Right cardiac atrium (tissue), 5 donors: ENCODE measurements at regions not wholly inside any gene's neighbourhood (a gene's known extent, or its start where the extent isn't known, plus 50 kb on each side); places are given as distances from the start of the nearest gene placed in this dataset.

Experiments used
- ATAC-seq, 2 donors: fragments of 200-7000 bp; cut with Tn5 transposase; one replicate each; pipeline versions ENCODE4 v1.8.0 to v1.9.1; 2020; ENCODE audit warnings: moderate library complexity in 2 of 2, mild to moderate bottlenecking in 1 of 2
- DNase-seq, 3 donors: peaks; one replicate each; pipeline ENCODE4 v3.0.0-alpha.2; 2020
- H3K27ac ChIP-seq: one replicate; pipeline ENCODE4 v1.5.1; 2013; ENCODE audit warnings: mild to moderate bottlenecking, low read length, control low read depth, moderate library complexity
- H3K27me3 ChIP-seq: one replicate; pipeline ENCODE4 v1.6.1; 2013; ENCODE audit not compliant: control insufficient read depth, insufficient read depth
- H3K4me1 ChIP-seq: one replicate; pipeline ENCODE4 v1.6.1; 2013; ENCODE audit warnings: low read length; ENCODE audit not compliant: control insufficient read depth, insufficient read depth
- H3K4me3 ChIP-seq: one replicate; pipeline ENCODE4 v1.5.1; 2013; ENCODE audit warnings: low read length, control low read depth
- H3K9me3 ChIP-seq: one replicate; pipeline ENCODE4 v1.6.1; 2013; ENCODE audit warnings: low read length; ENCODE audit not compliant: control insufficient read depth
- WGBS: extraction: QIAGEN DNeasy Blood & Tissue Kit; methylation state at CpG from one replicate; pipeline ENCODE4 v1.1.7; 2013; 5-methylcytosine and 5-hydroxymethylcytosine counted together
- intact Hi-C, 4 donors: fragments of 100-400 bp; cut with DNase I; formaldehyde crosslinking; loops; one replicate each; pipeline versions ENCODE4 v1.11.0 to v1.14.0; 2022 to 2023
- donor health status: healthy with polysubstance abuse.
- donor health status: DM: no; HTN: yes; CAD: no.
- donor health status: DM: no; HTN: no; CAD: no.
- donor health status: DM: no; HTN: yes; CAD: no; lungs with severe emphysema.
- donor health status: DM: yes; HTN: yes; CAD: no.

DNA sequence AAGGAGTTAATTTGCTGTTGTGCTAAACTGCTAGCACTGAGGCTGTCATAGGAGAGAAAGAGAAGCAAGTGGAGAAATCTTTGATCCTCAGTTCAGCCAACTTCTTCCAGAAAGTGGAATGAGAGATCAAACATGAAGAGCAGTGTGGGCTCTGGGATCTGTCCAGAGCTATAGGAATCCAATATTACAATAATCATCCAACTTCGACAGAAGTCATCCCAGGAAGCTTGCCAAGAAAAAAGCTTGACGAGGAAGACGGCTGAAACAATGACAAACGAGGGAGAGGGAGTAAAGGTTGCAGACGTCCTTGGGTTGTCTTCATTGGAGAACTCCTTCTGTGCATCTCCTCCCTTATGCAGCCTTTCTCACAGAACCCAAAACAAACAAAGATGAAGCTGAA, 496.2 kb downstream of the INSC start:
- H3K27me3 ChIP-seq, result no peaks in the 10 kb centered on the region
- 31% methylated on average over 5 of the region's 5 CpGs for WGBS
- H3K27ac ChIP-seq, result no peak overlapping the region
- no peaks in the 10 kb centered on the region for H3K9me3 ChIP-seq
- intact Hi-C loops, result no loop called here
- ATAC-seq (no peak), DNase-seq (no peak)
- no peak overlapping the region for H3K4me3 ChIP-seq
- no peaks in the 10 kb centered on the region for H3K4me1 ChIP-seq

DNA sequence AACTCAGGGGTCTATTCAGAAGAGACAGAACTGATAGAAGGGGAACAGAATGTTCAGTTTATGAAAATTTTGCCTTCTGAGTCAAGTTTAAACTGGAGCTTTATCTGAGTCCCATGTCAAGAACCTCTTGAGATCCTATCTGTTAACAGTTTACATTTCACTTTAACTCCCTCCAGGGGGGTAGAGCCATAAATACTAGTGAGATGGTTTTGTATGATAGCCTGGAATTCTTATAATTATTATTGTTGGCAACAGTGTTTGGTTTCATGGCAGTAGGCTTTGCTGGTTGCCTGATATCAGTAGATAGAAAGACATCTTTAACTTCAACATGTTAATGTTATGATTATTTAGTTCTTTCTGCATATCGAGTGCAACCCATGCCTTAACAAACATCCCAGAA, 498.5 kb downstream of the INSC start:
- Histone ChIP-seq H3K27ac (no peak overlapping the region), H3K4me3 (no peak overlapping the region), H3K9me3 (no peaks in the 10 kb centered on the region), H3K4me1 (no peaks in the 10 kb centered on the region), H3K27me3 (no peaks in the 10 kb centered on the region)
- no peak for DNase-seq
- 69% methylated on average over 1 of the region's 1 CpG for WGBS
- intact Hi-C loops, result no loop called here
- no peak for ATAC-seq

DNA sequence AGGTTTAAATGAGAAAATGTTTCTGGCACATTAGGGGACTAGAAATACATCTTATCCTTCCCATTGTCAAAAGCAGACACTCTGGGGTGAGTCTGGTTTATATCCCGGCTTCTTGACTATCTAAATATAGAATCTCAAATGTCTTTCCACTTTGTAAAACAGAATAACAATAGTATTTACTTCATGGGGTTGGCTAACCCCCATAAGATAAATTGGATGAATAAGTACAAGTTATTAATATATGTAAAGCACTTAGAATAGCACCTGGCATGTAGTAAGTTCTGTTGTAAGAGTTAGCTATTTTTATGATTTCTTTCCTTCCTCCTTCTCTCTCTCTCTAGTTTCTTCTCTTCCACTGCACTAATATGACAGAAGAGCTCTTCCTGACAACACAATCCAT, 499.1 kb downstream of the INSC start:
- H3K4me1 ChIP-seq, result no peaks in the 10 kb centered on the region
- no peaks in the 10 kb centered on the region for H3K27me3 ChIP-seq
- H3K9me3 ChIP-seq, result no peaks in the 10 kb centered on the region
- WGBS, result 45% methylated on average over 1 of the region's 1 CpG
- intact Hi-C loops, result no loop called here
- DNase-seq (no peak), ATAC-seq (no peak)
- no peak overlapping the region for H3K4me3 ChIP-seq
- no peak overlapping the region for H3K27ac ChIP-seq

DNA sequence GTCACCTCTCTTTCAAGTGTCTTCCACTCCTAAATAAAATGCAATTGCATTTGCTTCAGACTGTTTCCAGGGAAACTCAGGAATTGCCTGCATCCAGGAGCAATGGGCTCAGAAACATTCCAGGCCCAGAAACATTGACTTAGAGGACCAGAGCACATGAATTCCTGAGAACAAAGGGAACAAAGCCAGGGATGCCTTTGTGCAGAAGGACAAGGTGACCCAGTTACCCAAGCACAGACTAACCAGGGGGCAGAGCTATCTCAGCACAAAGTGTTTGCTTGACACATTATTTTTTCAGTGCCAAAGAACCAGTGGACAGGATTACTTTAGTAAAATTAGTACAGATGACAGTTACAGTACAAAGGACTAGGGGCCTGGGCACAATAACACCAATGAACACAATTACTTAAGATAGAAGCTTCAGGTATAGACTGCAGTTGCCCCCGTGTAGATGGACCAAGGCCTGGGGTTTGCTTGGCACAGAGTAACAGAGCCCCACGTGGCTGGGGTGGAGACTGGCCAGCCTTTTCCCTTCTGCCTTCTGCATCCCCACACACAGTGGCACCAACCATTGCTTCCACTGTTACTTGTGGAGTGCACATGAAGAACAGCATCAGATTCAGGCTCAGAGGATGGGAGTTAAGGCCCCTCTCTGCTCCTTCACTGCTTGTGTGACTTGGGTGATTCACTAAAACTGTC, 500.8 kb downstream of the INSC start:
- intact Hi-C loops, result no loop called here
- H3K4me1 ChIP-seq, result no peaks in the 10 kb centered on the region
- H3K9me3 ChIP-seq, result no peaks in the 10 kb centered on the region
- H3K4me3 ChIP-seq, result no peak overlapping the region
- WGBS, result 66% methylated on average over 2 of the region's 2 CpGs
- no peaks in the 10 kb centered on the region for H3K27me3 ChIP-seq
- DNase-seq (no peak), ATAC-seq (peak; percentile 80 to 88)
- H3K27ac ChIP-seq, result peak overlapping the region; percentile 70

DNA sequence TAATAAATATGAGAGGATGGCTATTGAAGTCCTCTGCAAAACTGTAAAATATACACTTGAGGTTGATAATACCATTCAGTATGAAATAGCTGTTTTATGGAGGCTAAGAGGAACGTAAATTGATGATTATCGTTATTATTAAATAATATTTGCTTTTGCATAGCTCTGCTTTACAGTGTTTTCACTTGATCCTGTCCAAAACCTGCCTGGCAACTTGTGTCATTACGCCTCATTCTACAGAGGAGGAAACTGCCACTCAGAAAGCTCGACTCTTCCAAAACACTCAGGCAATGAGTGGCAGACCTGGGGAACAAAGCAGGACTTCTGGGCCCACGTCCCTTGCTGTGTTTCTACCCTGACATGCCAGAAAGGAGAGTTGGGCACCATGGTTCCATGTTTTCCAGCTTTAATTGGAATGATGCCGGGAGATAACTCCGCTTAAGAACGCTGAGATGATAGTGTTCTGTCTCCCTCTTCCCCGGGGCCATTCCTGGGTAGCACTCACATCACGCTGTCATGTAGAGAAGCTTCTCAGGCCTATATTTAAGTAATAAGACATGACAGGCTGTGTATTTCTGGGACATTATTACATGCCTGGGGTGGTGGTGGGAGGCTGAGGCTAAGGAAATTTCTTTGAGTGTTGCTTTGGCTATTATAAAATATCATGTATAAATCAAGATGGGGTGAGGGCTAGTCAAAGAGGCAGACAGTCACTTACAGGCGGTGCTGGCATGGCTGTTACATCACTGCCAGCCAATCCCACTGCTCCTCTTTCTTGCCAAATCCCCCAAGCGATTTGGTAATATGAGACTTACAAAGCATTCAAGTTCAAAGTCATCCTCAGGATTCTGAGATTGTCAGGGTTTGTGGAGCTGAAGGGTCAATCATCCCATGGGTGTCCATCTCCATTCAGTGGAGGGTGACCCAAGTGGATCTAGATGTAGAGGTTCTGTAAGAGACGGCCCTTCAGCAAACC, 501.7 kb downstream of the INSC start:
- H3K9me3 ChIP-seq, result no peaks in the 10 kb centered on the region
- no peak overlapping the region for H3K27ac ChIP-seq
- H3K4me3 ChIP-seq, result no peak overlapping the region
- DNase-seq, result no peak
- H3K27me3 ChIP-seq, result no peaks in the 10 kb centered on the region
- intact Hi-C loops, result no loop called here
- no peak for ATAC-seq
- 93% methylated on average over 13 of the region's 13 CpGs for WGBS
- H3K4me1 ChIP-seq, result no peaks in the 10 kb centered on the region

DNA sequence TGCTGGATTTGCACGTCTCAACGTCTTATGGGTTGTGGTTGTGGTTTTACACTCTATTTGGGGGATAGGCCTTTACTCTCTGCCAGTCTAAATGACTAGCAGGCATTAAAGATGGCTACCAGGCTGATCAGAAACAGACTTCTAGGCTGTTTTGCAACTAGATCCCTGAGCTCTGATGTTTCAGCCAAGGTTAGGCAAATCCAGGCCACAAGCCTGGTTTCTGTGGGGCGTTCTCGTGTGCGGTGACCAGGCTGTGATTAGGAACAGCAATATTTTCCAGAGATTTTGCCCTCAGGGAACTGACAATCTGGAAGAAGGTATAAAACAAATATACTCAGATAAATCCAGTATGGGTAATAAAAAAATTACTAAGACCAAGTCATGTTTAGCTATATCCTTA, 502.4 kb downstream of the INSC start:
- intact Hi-C loops, result no loop called here
- H3K27ac ChIP-seq, result no peak overlapping the region
- 96% methylated on average over 5 of the region's 5 CpGs for WGBS
- H3K4me3 ChIP-seq, result no peak overlapping the region
- no peak for ATAC-seq
- no peaks in the 10 kb centered on the region for H3K4me1 ChIP-seq
- no peaks in the 10 kb centered on the region for H3K27me3 ChIP-seq
- DNase-seq, result no peak
- no peaks in the 10 kb centered on the region for H3K9me3 ChIP-seq

DNA sequence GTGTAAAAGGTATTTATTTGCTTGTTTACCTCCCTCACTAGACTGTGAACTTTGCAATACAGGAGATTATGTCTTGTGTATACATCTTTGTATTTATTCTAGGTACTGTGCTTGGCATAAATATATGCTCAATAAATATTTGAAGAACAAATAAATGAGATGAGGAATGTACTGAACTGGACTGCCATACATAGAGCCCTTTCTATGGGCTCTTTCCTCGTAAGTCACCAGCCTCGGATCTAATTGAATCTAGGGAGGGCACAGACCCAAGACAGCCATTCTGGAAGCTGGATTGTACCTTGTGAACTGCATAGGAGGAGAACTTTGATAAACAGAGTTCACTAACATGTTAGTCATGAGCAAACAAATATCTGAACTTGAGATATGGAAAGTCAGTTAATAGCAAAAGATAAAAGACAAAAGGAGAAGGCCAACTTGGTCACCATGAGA, 503.9 kb downstream of the INSC start:
- ATAC-seq, result no peak
- intact Hi-C loops, result no loop called here
- no peaks in the 10 kb centered on the region for H3K4me1 ChIP-seq
- WGBS, result 87% methylated on average over 2 of the region's 2 CpGs
- no peak overlapping the region for H3K27ac ChIP-seq
- H3K27me3 ChIP-seq, result no peaks in the 10 kb centered on the region
- H3K9me3 ChIP-seq, result no peaks in the 10 kb centered on the region
- no peak for DNase-seq
- no peak overlapping the region for H3K4me3 ChIP-seq

DNA sequence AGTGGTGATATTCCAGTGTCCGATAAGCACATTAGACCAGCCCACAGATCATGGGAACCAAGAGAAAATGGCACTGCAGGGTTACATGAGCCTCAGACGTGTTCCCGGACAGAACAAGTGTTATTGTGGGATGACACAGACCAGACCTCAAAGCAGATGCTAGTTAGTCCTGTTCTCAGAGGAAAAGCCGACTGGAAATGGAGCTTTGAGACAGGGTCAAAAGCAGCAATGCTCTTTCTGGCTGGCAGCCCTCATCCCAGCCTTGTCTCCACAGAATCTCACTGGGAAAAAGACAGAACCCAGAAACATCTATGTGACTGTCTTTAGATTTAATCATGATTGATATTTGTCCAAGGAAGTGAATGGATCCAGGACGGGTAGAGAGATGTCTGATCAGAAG, 506.8 kb downstream of the INSC start:
- Histone ChIP-seq H3K27ac (no peak overlapping the region), H3K4me3 (no peak overlapping the region), H3K9me3 (no peaks in the 10 kb centered on the region), H3K27me3 (no peaks in the 10 kb centered on the region), H3K4me1 (no peaks in the 10 kb centered on the region)
- intact Hi-C loops, result no loop called here
- no peak for DNase-seq
- ATAC-seq, result no peak
- 67% methylated on average over 5 of the region's 5 CpGs for WGBS

DNA sequence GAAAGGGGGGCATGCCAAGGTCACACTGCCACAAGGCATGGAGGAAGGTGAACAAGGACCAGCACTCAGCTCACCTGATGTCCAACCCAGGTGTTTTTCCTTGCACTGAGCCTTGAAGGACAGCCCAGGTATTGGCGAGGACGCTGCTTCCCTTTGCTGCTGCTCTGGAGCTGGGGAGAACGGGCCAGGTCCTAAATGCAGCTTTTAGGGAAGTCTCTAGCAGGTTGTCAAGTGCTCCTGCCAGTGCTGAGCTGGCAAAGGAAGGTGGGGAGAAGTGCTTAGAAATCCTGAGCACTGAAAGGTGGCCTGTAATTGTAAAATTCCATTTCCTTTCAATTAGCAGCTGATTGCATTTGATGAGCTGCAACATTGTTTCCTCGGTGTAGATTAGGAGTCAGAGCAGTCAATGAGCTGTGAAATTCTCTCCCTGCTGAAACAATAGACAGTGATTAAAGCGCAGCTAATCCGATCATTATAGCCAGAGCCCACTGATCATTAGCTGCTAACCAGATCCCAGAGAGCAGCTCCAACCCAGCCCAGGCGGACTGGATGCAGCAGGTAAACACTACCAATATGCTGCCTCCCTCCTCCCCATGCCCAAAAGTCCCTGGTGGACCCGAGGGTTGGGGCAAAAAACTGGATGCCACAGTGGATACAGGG, 507.6 kb downstream of the INSC start:
- 74% methylated on average over 8 of the region's 8 CpGs for WGBS

DNA sequence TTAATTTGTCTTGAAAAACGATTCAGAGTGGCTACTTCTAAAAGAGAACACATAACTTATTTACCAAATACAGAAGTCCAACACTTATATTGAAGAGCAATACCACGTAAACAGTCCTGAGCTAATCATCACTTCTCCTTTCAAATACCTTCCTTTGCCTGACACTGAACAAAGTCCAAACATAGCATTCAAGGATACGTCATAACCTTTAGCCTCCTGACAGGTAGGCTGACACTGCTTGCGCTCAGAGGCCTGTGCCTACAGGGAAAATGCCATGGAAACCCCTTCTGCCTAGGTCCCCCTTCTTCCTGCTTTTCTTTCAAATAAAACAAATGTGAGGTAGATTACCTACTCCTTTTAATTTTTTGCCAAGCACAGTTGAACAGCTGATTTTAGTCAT, 510.0 kb downstream of the INSC start:
- H3K9me3 ChIP-seq, result no peaks in the 10 kb centered on the region
- no peak overlapping the region for H3K27ac ChIP-seq
- DNase-seq, result no peak
- 92% methylated on average over 4 of the region's 4 CpGs for WGBS
- no peaks in the 10 kb centered on the region for H3K4me1 ChIP-seq
- intact Hi-C loops, result no loop called here
- no peak overlapping the region for H3K4me3 ChIP-seq
- ATAC-seq, result no peak
- H3K27me3 ChIP-seq, result no peaks in the 10 kb centered on the region

More for the DNA sequence above, 507.6 kb downstream of the INSC start:
- no peak overlapping the region for H3K27ac ChIP-seq
- no peaks in the 10 kb centered on the region for H3K27me3 ChIP-seq
- no peak for ATAC-seq
- intact Hi-C loops, result no loop called here
- no peak for DNase-seq
- no peaks in the 10 kb centered on the region for H3K4me1 ChIP-seq
- H3K4me3 ChIP-seq, result no peak overlapping the region
- no peaks in the 10 kb centered on the region for H3K9me3 ChIP-seq

DNA sequence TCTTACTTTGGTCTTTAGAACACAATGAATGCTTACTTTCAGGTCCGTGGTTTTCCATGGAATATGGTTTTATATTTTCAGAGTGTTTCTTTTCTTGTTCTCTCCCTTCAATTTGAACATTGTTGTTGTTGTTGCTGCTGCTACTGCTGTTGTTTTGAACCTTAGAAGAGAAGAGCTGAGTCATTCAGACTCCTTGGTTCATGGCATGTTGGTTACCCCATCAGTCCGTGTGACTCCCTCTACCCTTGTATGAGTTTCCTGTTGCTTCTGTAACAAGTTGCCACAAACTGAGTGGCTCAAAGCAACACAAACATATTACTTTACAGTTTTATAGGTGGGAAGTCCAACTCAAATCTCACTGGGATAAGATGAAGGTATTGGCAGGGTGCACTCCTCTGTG, 511.0 kb downstream of the INSC start:
- no peak overlapping the region for H3K27ac ChIP-seq
- DNase-seq (no peak), ATAC-seq (no peak)
- H3K27me3 ChIP-seq, result no peaks in the 10 kb centered on the region
- no peaks in the 10 kb centered on the region for H3K4me1 ChIP-seq
- H3K4me3 ChIP-seq, result no peak overlapping the region
- no peaks in the 10 kb centered on the region for H3K9me3 ChIP-seq
- intact Hi-C loops, result no loop called here
- 88% methylated on average over 2 of the region's 2 CpGs for WGBS
